H1 (cell line): ENCODE measurements at regions not wholly inside any gene's neighbourhood (a gene's known extent, or its start where the extent isn't known, plus 50 kb on each side); places are given as distances from the start of the nearest gene placed in this dataset.

Experiments used
- CTCF ChIA-PET: fragments of 300-600 bp; sonication (Branson Sonifier 250); formaldehyde crosslinking; loops from one replicate; lab custom pipeline; 2021; ENCODE audit not compliant: partially characterized antibody; lab: Charles Lee
- POLR2A ChIA-PET: fragments of 300-600 bp; sonication (Branson Sonifier 250); formaldehyde crosslinking; loops from one replicate; lab custom pipeline; 2021; ENCODE audit warnings: inconsistent platforms; ENCODE audit not compliant: partially characterized antibody; lab: Charles Lee
- DNase-seq, 2 experiments: peaks; one replicate each; pipeline versions ENCODE4 v3.0.0 to v3.0.0-alpha.2; 2010 to 2022; ENCODE audit warnings: low spot score in 2 of 2, low read depth in 1 of 2, mixed read lengths in 1 of 2
- FAIRE-seq: peaks from 2 replicates; lab custom pipeline; 2011; peaks lifted over from hg19 to GRCh38; lab: Jason Lieb, UNC
- H2AFZ ChIP-seq: 2 replicates; pipeline ENCODE4 v1.8.1; 2012; ENCODE audit warnings: low read length, inconsistent platforms
- H2AK5ac ChIP-seq: 2 replicates; pipeline ENCODE4 v1.6.1; 2013; ENCODE audit warnings: low read depth, low read length
- H2BK120ac ChIP-seq: replicated peaks from 2 replicates; pipeline ENCODE3; 2013; ENCODE audit warnings: low read depth, low read length, inconsistent platforms
- H2BK12ac ChIP-seq: 2 replicates; pipeline ENCODE4 v1.6.1; 2013; ENCODE audit warnings: low read depth, low read length
- H2BK15ac ChIP-seq: 2 replicates; pipeline ENCODE4 v1.6.1; 2013; ENCODE audit warnings: low read length
- H2BK20ac ChIP-seq: 2 replicates; pipeline ENCODE4 v1.6.1; 2013; ENCODE audit warnings: low read length
- H2BK5ac ChIP-seq: 2 replicates; pipeline ENCODE4 v1.6.1; 2013; ENCODE audit warnings: low read depth, low read length
- H3K14ac ChIP-seq: 2 replicates; pipeline ENCODE4 v1.6.1; 2013; ENCODE audit warnings: inconsistent platforms; ENCODE audit not compliant: insufficient read length
- H3K18ac ChIP-seq: 2 replicates; pipeline ENCODE4 v1.6.1; 2013; ENCODE audit warnings: low read length; ENCODE audit errors: extremely low read depth
- H3K23ac ChIP-seq: 2 replicates; pipeline ENCODE4 v1.6.1; 2013; ENCODE audit warnings: inconsistent platforms; ENCODE audit not compliant: insufficient read length
- H3K23me2 ChIP-seq: 2 replicates; pipeline ENCODE4 v1.6.1; 2013; ENCODE audit warnings: low read depth, low read length
- H3K27ac ChIP-seq: 2 replicates; pipeline ENCODE4 v1.6.1; 2011; ENCODE audit warnings: low read depth, low read length, inconsistent platforms
- H3K27me3 ChIP-seq, 4 experiments: replicated peaks in 1 of 4; 1 replicate in 1 of 4; 2 replicates in 3 of 4; pipeline versions ENCODE4 v1.6.1 to v1.8.1; 2011 to 2013; ENCODE audit warnings: low read length in 3 of 4, mild to moderate bottlenecking in 3 of 4, inconsistent platforms in 2 of 4, mixed read lengths in 2 of 4, moderate library complexity in 1 of 4; ENCODE audit not compliant: control insufficient read depth in 3 of 4, insufficient read depth in 3 of 4; ENCODE audit errors: extremely low read depth in 1 of 4
- H3K36me3 ChIP-seq, 4 experiments: 2 replicates each; pipeline versions ENCODE4 v1.6.1 to v1.8.1; 2011 to 2013; ENCODE audit warnings: mild to moderate bottlenecking in 4 of 4, low read length in 3 of 4, moderate library complexity in 2 of 4, control low read depth in 1 of 4, inconsistent platforms in 1 of 4; ENCODE audit not compliant: insufficient read depth in 4 of 4, control insufficient read depth in 2 of 4
- H3K4ac ChIP-seq: replicated peaks from 2 replicates; pipeline ENCODE3; 2013; ENCODE audit warnings: low read length, low read depth, mixed read lengths, inconsistent platforms; ENCODE audit not compliant: insufficient read length
- H3K4me1 ChIP-seq, 4 experiments: replicated peaks in 1 of 4; 1 replicate in 1 of 4; 2 replicates in 3 of 4; pipeline versions ENCODE4 v1.6.1 to v1.8.1; 2011 to 2013; ENCODE audit warnings: low read length in 3 of 4, inconsistent platforms in 2 of 4, mixed read lengths in 1 of 4; ENCODE audit not compliant: insufficient read depth in 4 of 4, control insufficient read depth in 3 of 4
- H3K4me2 ChIP-seq, 2 experiments: 2 replicates each; pipeline versions ENCODE4 v1.6.1 to v1.8.1; 2011 to 2013; ENCODE audit warnings: low read depth in 2 of 2, low read length in 2 of 2, control low read depth in 1 of 2, inconsistent platforms in 1 of 2, mild to moderate bottlenecking in 1 of 2; ENCODE audit not compliant: insufficient read depth in 1 of 2
- H3K4me3 ChIP-seq, 4 experiments: fragments of 200-600, 300-600 bp in 1 of 4; sonication (generic), shearing (Covaris generic), sonication (Bioruptor Twin) in 1 of 4; 2 replicates each; pipeline versions ENCODE4 v1.5.1 to v1.8.1; 2011 to 2016; ENCODE audit warnings: low read length in 4 of 4, low read depth in 3 of 4, control low read depth in 2 of 4, inconsistent platforms in 2 of 4, mild to moderate bottlenecking in 2 of 4, mixed read lengths in 1 of 4, moderate library complexity in 1 of 4; ENCODE audit not compliant: insufficient read depth in 2 of 4; ENCODE audit errors: extremely low read depth in 1 of 4
- H3K56ac ChIP-seq: replicated peaks from 2 replicates; pipeline ENCODE3; 2013; ENCODE audit warnings: low read depth, mild to moderate bottlenecking, mixed read lengths, low read length, inconsistent platforms; ENCODE audit not compliant: insufficient read length
- H3K79me1 ChIP-seq: 2 replicates; pipeline ENCODE4 v1.6.1; 2013; ENCODE audit warnings: low read depth, low read length, control low read depth
- H3K79me2 ChIP-seq, 2 experiments: 2 replicates each; pipeline versions ENCODE4 v1.6.1 to v1.8.1; 2012 to 2013; ENCODE audit warnings: low read length in 2 of 2, mild to moderate bottlenecking in 2 of 2, inconsistent platforms in 1 of 2; ENCODE audit not compliant: insufficient read depth in 2 of 2, control insufficient read depth in 1 of 2
- H3K9ac ChIP-seq, 4 experiments: replicated peaks in 1 of 4; 1 replicate in 1 of 4; 2 replicates in 3 of 4; pipeline versions ENCODE4 v1.6.1 to v1.8.1; 2011 to 2013; ENCODE audit warnings: low read depth in 3 of 4, low read length in 3 of 4, control low read depth in 2 of 4, mild to moderate bottlenecking in 2 of 4, moderate library complexity in 2 of 4, inconsistent platforms in 1 of 4; ENCODE audit errors: extremely low read depth in 1 of 4
- H3K9me3 ChIP-seq, 2 experiments: 2 replicates each; pipeline versions ENCODE4 v1.6.1 to v1.8.1; 2012 to 2013; ENCODE audit warnings: mild to moderate bottlenecking in 2 of 2, moderate library complexity in 2 of 2, control low read depth in 1 of 2, inconsistent platforms in 1 of 2, low read depth in 1 of 2, low read length in 1 of 2, mixed read lengths in 1 of 2; ENCODE audit not compliant: insufficient read depth in 2 of 2
- H4K20me1 ChIP-seq, 2 experiments: replicated peaks in 1 of 2; 2 replicates each; pipeline versions ENCODE3 to v1.8.1; 2011 to 2013; ENCODE audit warnings: inconsistent platforms in 2 of 2, low read length in 2 of 2, mild to moderate bottlenecking in 1 of 2; ENCODE audit not compliant: insufficient read depth in 2 of 2, control insufficient read depth in 1 of 2
- H4K5ac ChIP-seq: 2 replicates; pipeline ENCODE4 v1.6.1; 2013; ENCODE audit warnings: low read length, low read depth, mixed read lengths, inconsistent platforms; ENCODE audit not compliant: insufficient read length
- H4K8ac ChIP-seq: 2 replicates; pipeline ENCODE4 v1.8.0; 2013; ENCODE audit warnings: mild to moderate bottlenecking, moderate library complexity, low read length, inconsistent platforms; ENCODE audit not compliant: insufficient read depth; ENCODE audit errors: extremely low read depth
- H4K91ac ChIP-seq: replicated peaks from 2 replicates; pipeline ENCODE3; 2013; ENCODE audit warnings: low read length, mixed read lengths, inconsistent platforms; ENCODE audit not compliant: insufficient read length
- EZH2 ChIP-seq: fragments of 200-600 bp; sonication (generic); IDR thresholded peaks from 2 replicates; pipeline ENCODE4 v1.7.1; 2012; ENCODE audit warnings: low read depth, mild to moderate bottlenecking, moderate library complexity, low read length, inconsistent platforms; ENCODE audit not compliant: severe bottlenecking
- GABPA ChIP-seq: IDR thresholded peaks from 2 replicates; pipeline ENCODE4 v1.6.1; 2011; ENCODE audit warnings: mild to moderate bottlenecking, low read length, moderate library complexity, borderline replicate concordance; ENCODE audit not compliant: insufficient read depth
- NRF1 ChIP-seq: IDR thresholded peaks from 2 replicates; pipeline ENCODE4 v1.6.1; 2011; ENCODE audit warnings: mild to moderate bottlenecking, low read depth, low read length, improper control_type of control experiment
- SIX5 ChIP-seq: IDR thresholded peaks from 2 replicates; pipeline ENCODE4 v1.6.1; 2011; ENCODE audit warnings: mild to moderate bottlenecking, low read depth, low read length
- WGBS, 2 experiments: shearing (Covaris generic) in 1 of 2; methylation state at CpG; one replicate each; pipeline versions ENCODE4 v1.1.6 to v1.1.7; 2013 to 2015; ENCODE audit warnings: low lambda C conversion rate in 2 of 2, mixed read lengths in 2 of 2, inconsistent platforms in 1 of 2, low coverage in 1 of 2, missing lambda C conversion rate in 1 of 2; ENCODE audit not compliant: insufficient replicate concordance in 2 of 2, insufficient coverage in 1 of 2, insufficient read length in 1 of 2; ENCODE audit errors: extremely low coverage in 1 of 2, missing lambda C conversion rate in 1 of 2; 5-methylcytosine and 5-hydroxymethylcytosine counted together
- TF ChIP-seq, protein P1 (sequence below): IDR thresholded peaks from 2 replicates; pipeline ENCODE4 v1.6.1; 2011; ENCODE audit warnings: low read length, improper control_type of control experiment

DNA sequence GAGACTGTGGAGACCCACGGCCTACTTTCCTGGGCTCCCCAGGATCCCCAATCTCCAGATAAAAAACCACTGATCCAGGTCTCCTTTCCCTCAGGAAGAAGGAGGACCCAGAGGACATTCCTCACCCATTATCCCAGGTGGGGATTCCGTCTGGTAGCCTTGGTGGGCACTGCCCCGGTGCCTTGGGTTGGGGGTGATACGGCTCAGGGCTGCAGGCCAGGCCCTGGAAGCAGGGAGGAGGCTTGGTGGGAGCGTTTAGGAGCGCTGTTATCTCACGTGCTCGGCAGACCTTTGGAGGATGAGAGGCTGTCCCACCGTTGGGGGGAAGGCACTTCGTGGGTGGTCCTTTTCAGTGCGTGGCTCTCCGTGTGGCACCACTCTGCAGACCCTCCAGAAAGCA lies 926.3 kb downstream of the BRD1 start:
- Histone ChIP-seq H2AK5ac (no peak overlapping the region), H3K4me3 (no peak overlapping the region), H2BK20ac (no peak overlapping the region), H2BK5ac (no peak overlapping the region), H3K4me1 (no peaks in the 10 kb centered on the region), H3K4me2 (no peak overlapping the region), H4K91ac (no peak overlapping the region), H3K18ac (no peak overlapping the region), H3K36me3 (no peaks in the 10 kb centered on the region), H3K14ac (no peak overlapping the region), H3K27ac (no peak overlapping the region), H3K27me3 (peaks cover 0 to 2% (median 0%) of the 10 kb centered on the region in 4 experiments; a peak in 1 of 7 replicates), H3K23ac (no peak overlapping the region), H3K9me3 (no peaks in the 10 kb centered on the region), H4K20me1 (no peaks in the 10 kb centered on the region), H3K4ac (no peak overlapping the region), H2BK12ac (no peak overlapping the region), H3K56ac (no peak overlapping the region), H4K8ac (no peak overlapping the region), H2BK120ac (no peak overlapping the region), H3K79me1 (no peaks in the 10 kb centered on the region), H3K23me2 (no peaks in the 10 kb centered on the region), H3K9ac (no peak overlapping the region), H3K79me2 (no peaks in the 10 kb centered on the region), H2BK15ac (no peak overlapping the region), H2AFZ (no peak overlapping the region), H4K5ac (no peak overlapping the region)
- DNase-seq (no peak), FAIRE-seq (no peak)
- POLR2A ChIA-PET, result no interaction called here
- 94% methylated on average over 6 of the region's 12 CpGs; no CpG with 5 or more reads in 1 of the 2 experiments for WGBS, 2 experiments
- CTCF ChIA-PET, result interaction anchor here (0.6 to 0.7 kb wide), 2 partner anchors 16 to 778 kb away, joined by 3 to 4 read pairs; no protein-coding TSS in a partner anchor
- TF ChIP-seq, protein P1, sequence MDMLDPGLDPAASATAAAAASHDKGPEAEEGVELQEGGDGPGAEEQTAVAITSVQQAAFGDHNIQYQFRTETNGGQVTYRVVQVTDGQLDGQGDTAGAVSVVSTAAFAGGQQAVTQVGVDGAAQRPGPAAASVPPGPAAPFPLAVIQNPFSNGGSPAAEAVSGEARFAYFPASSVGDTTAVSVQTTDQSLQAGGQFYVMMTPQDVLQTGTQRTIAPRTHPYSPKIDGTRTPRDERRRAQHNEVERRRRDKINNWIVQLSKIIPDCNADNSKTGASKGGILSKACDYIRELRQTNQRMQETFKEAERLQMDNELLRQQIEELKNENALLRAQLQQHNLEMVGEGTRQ, result no peak
- TF ChIP-seq SIX5 (no peak), EZH2 (no peak), GABPA (no peak), NRF1 (no peak)
